MM.1S (cell line): ENCODE measurements at regions not wholly inside any gene's neighbourhood (a gene's known extent, or its start where the extent isn't known, plus 50 kb on each side); places are given as distances from the start of the nearest gene placed in this dataset.

Source experiments
- EZH2 ChIP-seq: fragments of 300-600 bp; sonication (generic); optimal IDR thresholded peaks from 2 replicates; pipeline ENCODE3; 2017; ENCODE audit warnings: low read depth, mild to moderate bottlenecking, antibody characterized with exemption, low read length, mixed read lengths
- EZH2phosphoT487 ChIP-seq: fragments of 300-600 bp; sonication (generic); IDR thresholded peaks from 2 replicates; pipeline ENCODE4 v1.6.1; 2018; ENCODE audit warnings: antibody characterized with exemption, low read length
- TF ChIP-seq, protein P1 (sequence below): fragments of 300-600 bp; sonication (generic); IDR thresholded peaks from 2 replicates; pipeline ENCODE4 v1.5.1; 2016; ENCODE audit warnings: antibody characterized with exemption, low read length, mixed read lengths

DNA sequence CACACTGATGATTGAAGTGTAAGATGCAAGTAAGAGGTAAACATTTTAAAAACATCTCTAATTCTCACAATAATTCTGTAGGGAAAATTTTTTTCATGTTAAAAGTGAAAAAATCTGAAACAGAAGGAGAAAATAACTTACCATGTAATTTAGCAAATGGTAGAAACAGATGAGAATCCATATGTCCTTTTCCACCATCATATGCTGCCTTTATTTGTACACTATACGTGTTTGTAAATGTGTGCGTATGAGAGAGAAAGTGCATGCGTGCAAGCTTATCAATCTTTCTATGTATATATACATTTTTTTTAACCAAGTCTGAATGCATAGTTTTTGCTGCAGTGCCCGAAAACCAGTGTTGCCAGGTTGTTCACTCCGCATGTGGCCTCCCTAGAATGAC, 186.7 kb downstream of the IZUMO3 start:
- TF ChIP-seq, protein P1, sequence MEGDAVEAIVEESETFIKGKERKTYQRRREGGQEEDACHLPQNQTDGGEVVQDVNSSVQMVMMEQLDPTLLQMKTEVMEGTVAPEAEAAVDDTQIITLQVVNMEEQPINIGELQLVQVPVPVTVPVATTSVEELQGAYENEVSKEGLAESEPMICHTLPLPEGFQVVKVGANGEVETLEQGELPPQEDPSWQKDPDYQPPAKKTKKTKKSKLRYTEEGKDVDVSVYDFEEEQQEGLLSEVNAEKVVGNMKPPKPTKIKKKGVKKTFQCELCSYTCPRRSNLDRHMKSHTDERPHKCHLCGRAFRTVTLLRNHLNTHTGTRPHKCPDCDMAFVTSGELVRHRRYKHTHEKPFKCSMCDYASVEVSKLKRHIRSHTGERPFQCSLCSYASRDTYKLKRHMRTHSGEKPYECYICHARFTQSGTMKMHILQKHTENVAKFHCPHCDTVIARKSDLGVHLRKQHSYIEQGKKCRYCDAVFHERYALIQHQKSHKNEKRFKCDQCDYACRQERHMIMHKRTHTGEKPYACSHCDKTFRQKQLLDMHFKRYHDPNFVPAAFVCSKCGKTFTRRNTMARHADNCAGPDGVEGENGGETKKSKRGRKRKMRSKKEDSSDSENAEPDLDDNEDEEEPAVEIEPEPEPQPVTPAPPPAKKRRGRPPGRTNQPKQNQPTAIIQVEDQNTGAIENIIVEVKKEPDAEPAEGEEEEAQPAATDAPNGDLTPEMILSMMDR: no peak
- TF ChIP-seq EZH2 (no peak), EZH2phosphoT487 (no peak)
